HAP-1 (cell line): ENCODE measurements at regions not wholly inside any gene's neighbourhood (a gene's known extent, or its start where the extent isn't known, plus 50 kb on each side); places are given as distances from the start of the nearest gene placed in this dataset.

Source experiments
- DNase-seq, 2 experiments: peaks; one replicate each; pipeline ENCODE4 v3.0.0-alpha.2; 2016 to 2020; ENCODE audit warnings: low spot score in 2 of 2
- H3K27me3 ChIP-seq: fragments of 250-450 bp; sonication (Bioruptor Pico); 2 replicates; pipeline ENCODE4 v1.5.1; 2020; ENCODE audit warnings: low read depth, mild to moderate bottlenecking, moderate library complexity
- H3K36me3 ChIP-seq: fragments of 250-450 bp; sonication (Bioruptor Pico); replicated peaks from 2 replicates; pipeline ENCODE4 v1.5.1; 2020; ENCODE audit warnings: mild to moderate bottlenecking
- H3K4me1 ChIP-seq: fragments of 250-450 bp; sonication (Bioruptor Pico); 2 replicates; pipeline ENCODE4 v1.5.1; 2020; ENCODE audit warnings: mild to moderate bottlenecking
- H3K4me3 ChIP-seq: fragments of 250-450 bp; sonication (Bioruptor Pico); 2 replicates; pipeline ENCODE4 v1.5.1; 2020; ENCODE audit warnings: mild to moderate bottlenecking, moderate library complexity
- H3K9me3 ChIP-seq: fragments of 250-450 bp; sonication (Bioruptor Pico); 2 replicates; pipeline ENCODE4 v1.5.1; 2020; ENCODE audit warnings: mild to moderate bottlenecking, moderate library complexity
- in situ Hi-C: fragments of 300-500 bp; cut with MboI; formaldehyde crosslinking; loops from 3 replicates; pipeline ENCODE4 v1.14.3; 2020; ENCODE audit warnings: low sequenced_read_pairs, inconsistent platforms, mixed read lengths

- Histone ChIP-seq H3K9me3 (no peaks in the 10 kb centered on the region), H3K36me3 (no peaks in the 10 kb centered on the region), H3K4me3 (no peak overlapping the region), H3K27me3 (no peaks in the 10 kb centered on the region), H3K4me1 (no peaks in the 10 kb centered on the region)
- in situ Hi-C loops: no loop called here
- no peak for DNase-seq
Observed at GRCh38 chr4:11748164-11748872, 319.6 kb upstream of the HS3ST1 start.

GRCh38 chr4:11746734-11747133 is 318.0 kb upstream of the HS3ST1 start:
- Histone ChIP-seq H3K36me3 (no peaks in the 10 kb centered on the region), H3K4me3 (no peak overlapping the region), H3K27me3 (no peaks in the 10 kb centered on the region), H3K4me1 (no peaks in the 10 kb centered on the region), H3K9me3 (no peaks in the 10 kb centered on the region)
- in situ Hi-C loops: no loop called here
- no peak for DNase-seq

- Histone ChIP-seq H3K36me3 (no peaks in the 10 kb centered on the region), H3K4me3 (no peak overlapping the region), H3K27me3 (no peaks in the 10 kb centered on the region), H3K4me1 (no peaks in the 10 kb centered on the region), H3K9me3 (no peaks in the 10 kb centered on the region)
- in situ Hi-C loops: no loop called here
- no peak for DNase-seq
Observed at GRCh38 chr4:11743976-11744375, 315.3 kb upstream of the HS3ST1 start.

GRCh38 chr4:11743236-11743635 is 314.5 kb upstream of the HS3ST1 start:
- Histone ChIP-seq H3K36me3 (no peaks in the 10 kb centered on the region), H3K9me3 (no peaks in the 10 kb centered on the region), H3K4me3 (no peak overlapping the region), H3K27me3 (no peaks in the 10 kb centered on the region), H3K4me1 (no peaks in the 10 kb centered on the region)
- in situ Hi-C loops: no loop called here
- DNase-seq: no peak

GRCh38 chr4:11741190-11741652 is 312.5 kb upstream of the HS3ST1 start:
- Histone ChIP-seq H3K27me3 (no peaks in the 10 kb centered on the region), H3K4me3 (no peak overlapping the region), H3K9me3 (no peaks in the 10 kb centered on the region; the same call in 1 of the 2 replicates), H3K36me3 (no peaks in the 10 kb centered on the region), H3K4me1 (no peaks in the 10 kb centered on the region)
- in situ Hi-C loops: no loop called here
- DNase-seq: no peak

GRCh38 chr4:11739992-11740391 is 311.3 kb upstream of the HS3ST1 start:
- in situ Hi-C loops: no loop called here
- Histone ChIP-seq H3K36me3 (no peaks in the 10 kb centered on the region), H3K4me1 (no peaks in the 10 kb centered on the region), H3K9me3 (no peaks in the 10 kb centered on the region; the same call in 1 of the 2 replicates), H3K27me3 (no peaks in the 10 kb centered on the region), H3K4me3 (no peak overlapping the region)
- DNase-seq: no peak

- DNase-seq: no peak
- H3K27me3 ChIP-seq: no peaks in the 10 kb centered on the region
- in situ Hi-C loops: no loop called here
Observed at GRCh38 chr4:11736978-11737377, 308.3 kb upstream of the HS3ST1 start.

GRCh38 chr4:11735651-11736050 is 307.0 kb upstream of the HS3ST1 start:
- H3K4me1 ChIP-seq: no peaks in the 10 kb centered on the region
- H3K36me3 ChIP-seq: no peaks in the 10 kb centered on the region
- H3K9me3 ChIP-seq: no peaks in the 10 kb centered on the region; the same call in 1 of the 2 replicates
- DNase-seq: no peak
- in situ Hi-C loops: no loop called here
- no peaks in the 10 kb centered on the region for H3K27me3 ChIP-seq
- H3K4me3 ChIP-seq: no peak overlapping the region

More at GRCh38 chr4:11736978-11737377, 308.3 kb upstream of the HS3ST1 start:
- Histone ChIP-seq H3K4me1 (no peaks in the 10 kb centered on the region), H3K4me3 (no peak overlapping the region), H3K36me3 (no peaks in the 10 kb centered on the region), H3K9me3 (no peaks in the 10 kb centered on the region; the same call in 1 of the 2 replicates)

- Histone ChIP-seq H3K36me3 (no peaks in the 10 kb centered on the region), H3K9me3 (no peaks in the 10 kb centered on the region; the same call in 1 of the 2 replicates), H3K4me1 (no peaks in the 10 kb centered on the region), H3K4me3 (no peak overlapping the region), H3K27me3 (no peaks in the 10 kb centered on the region)
- DNase-seq: no peak
- in situ Hi-C loops: no loop called here
Observed at GRCh38 chr4:11732155-11732554, 303.5 kb upstream of the HS3ST1 start.

GRCh38 chr4:11730545-11730944 is 301.9 kb upstream of the HS3ST1 start:
- no peaks in the 10 kb centered on the region for H3K27me3 ChIP-seq
- no peaks in the 10 kb centered on the region for H3K4me1 ChIP-seq
- no peak for DNase-seq
- H3K9me3 ChIP-seq: no peaks in the 10 kb centered on the region
- H3K36me3 ChIP-seq: no peaks in the 10 kb centered on the region
- in situ Hi-C loops: no loop called here
- no peak overlapping the region for H3K4me3 ChIP-seq

- H3K9me3 ChIP-seq: no peaks in the 10 kb centered on the region
- DNase-seq: no peak
- in situ Hi-C loops: no loop called here
- H3K27me3 ChIP-seq: no peaks in the 10 kb centered on the region
- H3K36me3 ChIP-seq: no peaks in the 10 kb centered on the region
- H3K4me3 ChIP-seq: no peak overlapping the region
- H3K4me1 ChIP-seq: no peaks in the 10 kb centered on the region
Observed at GRCh38 chr4:11729548-11729947, 300.9 kb upstream of the HS3ST1 start.

GRCh38 chr4:11727903-11728564 is 299.3 kb upstream of the HS3ST1 start:
- H3K36me3 ChIP-seq: no peaks in the 10 kb centered on the region
- no peak for DNase-seq
- H3K4me3 ChIP-seq: no peak overlapping the region
- no peaks in the 10 kb centered on the region for H3K4me1 ChIP-seq
- no peaks in the 10 kb centered on the region; the same call in 1 of the 2 replicates for H3K9me3 ChIP-seq
- no peaks in the 10 kb centered on the region for H3K27me3 ChIP-seq
- in situ Hi-C loops: no loop called here

- no peak for DNase-seq
- Histone ChIP-seq H3K27me3 (no peaks in the 10 kb centered on the region), H3K9me3 (no peaks in the 10 kb centered on the region; the same call in 1 of the 2 replicates), H3K4me1 (no peaks in the 10 kb centered on the region), H3K4me3 (no peak overlapping the region), H3K36me3 (no peaks in the 10 kb centered on the region)
- in situ Hi-C loops: no loop called here
Observed at GRCh38 chr4:11724731-11725130, 296.0 kb upstream of the HS3ST1 start.

- no peak overlapping the region for H3K4me3 ChIP-seq
- DNase-seq: no peak
- no peaks in the 10 kb centered on the region for H3K4me1 ChIP-seq
- in situ Hi-C loops: no loop called here
- no peaks in the 10 kb centered on the region; the same call in 1 of the 2 replicates for H3K9me3 ChIP-seq
- no peaks in the 10 kb centered on the region for H3K36me3 ChIP-seq
- no peaks in the 10 kb centered on the region for H3K27me3 ChIP-seq
Observed at GRCh38 chr4:11722223-11722622, 293.5 kb upstream of the HS3ST1 start.
